Spleen (tissue), 7 donors: ENCODE measurements at regions not wholly inside any gene's neighbourhood (a gene's known extent, or its start where the extent isn't known, plus 50 kb on each side); places are given as distances from the start of the nearest gene placed in this dataset.

ENCODE experiments used
- CTCF ChIP-seq, 11 experiments: fragments of 200-600 bp in 7 of 11; fragments of 450-650 bp in 4 of 11; sonication (generic) in 4 of 11; IDR thresholded peaks in 8 of 11; conservative IDR thresholded peaks in 3 of 11; 1 replicate in 7 of 11; 2 replicates in 4 of 11; pipeline versions ENCODE4 v1.4.0 to v1.8.0; 2016 to 2021; ENCODE audit warnings: antibody characterized with exemption in 11 of 11, inconsistent platforms in 4 of 11, mild to moderate bottlenecking in 1 of 11
- POLR2A ChIP-seq, 3 donors: fragments of 450-650 bp; IDR thresholded peaks; one replicate each; pipeline ENCODE4 v1.5.1; 2017; ENCODE audit warnings: antibody characterized with exemption in 3 of 3, mild to moderate bottlenecking in 1 of 3
- POLR2AphosphoS5 ChIP-seq, 3 donors: sonication (generic); formaldehyde crosslinking; IDR thresholded peaks; one replicate each; pipeline ENCODE4 v1.5.1; 2017; ENCODE audit warnings: antibody characterized with exemption in 3 of 3
- donor health status: DM: no; HTN: no; CAD: no; lungs with moderate emphysema.
- donor health status: DM: no; HTN: no; CAD: no.
- donor health status: DM: no; HTN: no; CAD: no.

GRCh38 chr14:27623782-27624181 is 1025.9 kb upstream of the NOVA1 start:
- TF ChIP-seq CTCF (IDR thresholded peaks at IDR 0.05 in 8 of 11, conservative IDR thresholded peaks at IDR 0.05 in 3 of 11) (no peak), POLR2AphosphoS5 (IDR thresholded peaks at IDR 0.05) (no peak), POLR2A (IDR thresholded peaks at IDR 0.05) (no peak)
